HCT116 (cell line): ENCODE measurements at regions not wholly inside any gene's neighbourhood (a gene's known extent, or its start where the extent isn't known, plus 50 kb on each side); places are given as distances from the start of the nearest gene placed in this dataset.

Experiments
- ATF3 ChIP-seq: IDR thresholded peaks from 2 replicates; pipeline ENCODE4 v1.6.1; 2012
- CTCF ChIP-seq, 3 experiments: fragments of 200-600 bp in 1 of 3; sonication (generic) in 1 of 3; IDR thresholded peaks in 2 of 3; conservative IDR thresholded peaks in 1 of 3; 2 replicates each; pipeline ENCODE4 v1.5.1; 2012 to 2017; ENCODE audit warnings: low read depth in 2 of 3, low read length in 2 of 3, antibody characterized with exemption in 1 of 3, borderline replicate concordance in 1 of 3, control low read depth in 1 of 3, mild to moderate bottlenecking in 1 of 3, mixed read lengths in 1 of 3, mixed run types in 1 of 3, moderate library complexity in 1 of 3; ENCODE audit not compliant: insufficient read depth in 1 of 3
- EGR1 ChIP-seq: IDR thresholded peaks from 2 replicates; pipeline ENCODE4 v1.6.1; 2012; ENCODE audit warnings: low read depth
- EZH2 ChIP-seq: fragments of 200-600 bp; sonication (generic); IDR thresholded peaks from 2 replicates; pipeline ENCODE4 v1.6.1; 2017; ENCODE audit warnings: antibody characterized with exemption, mixed run types
- EZH2phosphoT487 ChIP-seq: fragments of 200-600 bp; IDR thresholded peaks from 2 replicates; pipeline ENCODE4 v1.6.1; 2018; ENCODE audit warnings: antibody characterized with exemption, borderline replicate concordance
- FOSL1 ChIP-seq: IDR thresholded peaks from 2 replicates; pipeline ENCODE4 v1.6.1; 2012; ENCODE audit warnings: low read depth
- JUND ChIP-seq: IDR thresholded peaks from 2 replicates; pipeline ENCODE4 v1.6.1; 2012
- POLR2A ChIP-seq: IDR thresholded peaks from 2 replicates; pipeline ENCODE4 v1.7.0; 2011; ENCODE audit warnings: borderline replicate concordance; ENCODE audit not compliant: insufficient read depth, insufficient read length; ENCODE audit errors: extremely low read depth
- POLR2AphosphoS5 ChIP-seq: IDR thresholded peaks from 2 replicates; pipeline ENCODE4 v1.6.1; 2011; ENCODE audit warnings: mild to moderate bottlenecking, low read depth, low read length, moderate library complexity
- RAD21 ChIP-seq: IDR thresholded peaks from 2 replicates; pipeline ENCODE4 v1.6.1; 2012; ENCODE audit warnings: low read depth, mild to moderate bottlenecking
- SIN3A ChIP-seq: IDR thresholded peaks from 2 replicates; pipeline ENCODE4 v1.6.1; 2012; ENCODE audit warnings: low read depth
- TCF7L2 ChIP-seq: IDR thresholded peaks from 2 replicates; pipeline ENCODE4 v1.7.0; 2011; ENCODE audit warnings: borderline replicate concordance, inconsistent platforms; ENCODE audit not compliant: insufficient read depth, insufficient read length; ENCODE audit errors: extremely low read depth
- YY1 ChIP-seq: IDR thresholded peaks from 2 replicates; pipeline ENCODE4 v1.6.1; 2011; ENCODE audit warnings: low read length, low read depth, moderate library complexity, mild to moderate bottlenecking; ENCODE audit not compliant: insufficient replicate concordance; ENCODE audit errors: extremely low read depth
- ZNF274 ChIP-seq: fragments of 200-500 bp; sonication (Bioruptor generic); IDR thresholded peaks from 2 replicates; pipeline ENCODE4 v1.6.1; 2014; ENCODE audit warnings: mild to moderate bottlenecking, low read depth, low read length, inconsistent platforms

- no peak for TF ChIP-seq SIN3A
- no peak for TF ChIP-seq EZH2phosphoT487
- TF ChIP-seq POLR2AphosphoS5, result no peak
- TF ChIP-seq CTCF (IDR thresholded peaks at IDR 0.05 in 2 of 3, conservative IDR thresholded peaks at IDR 0.05 in 1 of 3; ENCODE audit: borderline replicate concordance in 1 of 3, insufficient read depth in 1 of 3, low read depth in 2 of 3, low read length in 2 of 3), result no peak
- no peak for TF ChIP-seq POLR2A
- TF ChIP-seq ATF3, result no peak
- no peak for TF ChIP-seq YY1
- TF ChIP-seq FOSL1, result no peak; the same call in 1 of the 2 replicates
- no peak for TF ChIP-seq EZH2
- TF ChIP-seq EGR1, result no peak
- no peak for TF ChIP-seq JUND
- TF ChIP-seq ZNF274, result no peak
- TF ChIP-seq TCF7L2, result no peak
- no peak for TF ChIP-seq RAD21
Measured at GRCh38 chr14:31927348-31927832, 149.7 kb upstream of the ARHGAP5 start.
